ENCODE measurements at regions not wholly inside any gene's neighbourhood (a gene's known extent, or its start where the extent isn't known, plus 50 kb on each side); places are given as distances from the start of the nearest gene placed in this dataset.

- TF ChIP-seq, protein P1, sequence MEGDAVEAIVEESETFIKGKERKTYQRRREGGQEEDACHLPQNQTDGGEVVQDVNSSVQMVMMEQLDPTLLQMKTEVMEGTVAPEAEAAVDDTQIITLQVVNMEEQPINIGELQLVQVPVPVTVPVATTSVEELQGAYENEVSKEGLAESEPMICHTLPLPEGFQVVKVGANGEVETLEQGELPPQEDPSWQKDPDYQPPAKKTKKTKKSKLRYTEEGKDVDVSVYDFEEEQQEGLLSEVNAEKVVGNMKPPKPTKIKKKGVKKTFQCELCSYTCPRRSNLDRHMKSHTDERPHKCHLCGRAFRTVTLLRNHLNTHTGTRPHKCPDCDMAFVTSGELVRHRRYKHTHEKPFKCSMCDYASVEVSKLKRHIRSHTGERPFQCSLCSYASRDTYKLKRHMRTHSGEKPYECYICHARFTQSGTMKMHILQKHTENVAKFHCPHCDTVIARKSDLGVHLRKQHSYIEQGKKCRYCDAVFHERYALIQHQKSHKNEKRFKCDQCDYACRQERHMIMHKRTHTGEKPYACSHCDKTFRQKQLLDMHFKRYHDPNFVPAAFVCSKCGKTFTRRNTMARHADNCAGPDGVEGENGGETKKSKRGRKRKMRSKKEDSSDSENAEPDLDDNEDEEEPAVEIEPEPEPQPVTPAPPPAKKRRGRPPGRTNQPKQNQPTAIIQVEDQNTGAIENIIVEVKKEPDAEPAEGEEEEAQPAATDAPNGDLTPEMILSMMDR (IDR thresholded peaks at IDR 0.05), result no peak
- TF ChIP-seq POLR2A (IDR thresholded peaks at IDR 0.05), result no peak
Observed at GRCh38 chr2:128469203-128469602, 150.5 kb upstream of the HS6ST1 start.

All from lower leg skin (tissue), 3 donors.